Prostate gland (tissue), 2 donors: ENCODE measurements at regions not wholly inside any gene's neighbourhood (a gene's known extent, or its start where the extent isn't known, plus 50 kb on each side); places are given as distances from the start of the nearest gene placed in this dataset.

Source experiments
- DNase-seq: peaks from one replicate; pipeline ENCODE4 v3.0.0-alpha.2; 2019; ENCODE audit warnings: low spot score
- H3K27ac ChIP-seq, 2 donors: fragments of 200-600 bp; sonication (generic); 2 replicates each; pipeline ENCODE4 v1.5.1; 2017 to 2019
- H3K27me3 ChIP-seq: fragments of 200-600 bp; sonication (generic); replicated peaks from 2 replicates; pipeline ENCODE4 v1.5.1; 2019; ENCODE audit not compliant: insufficient read depth
- H3K36me3 ChIP-seq, 2 donors: fragments of 200-600 bp; sonication (generic); 1 replicate in 1 of 2; 2 replicates in 1 of 2; pipeline versions ENCODE4 v1.5.1 to v1.8.1; 2017 to 2019
- H3K4me1 ChIP-seq: fragments of 200-600 bp; sonication (generic); replicated peaks from 2 replicates; pipeline ENCODE4 v1.5.1; 2019
- H3K4me3 ChIP-seq, 2 donors: fragments of 200-600 bp; sonication (generic); 2 replicates each; pipeline ENCODE4 v1.5.1; 2017 to 2019
- H3K9me3 ChIP-seq: fragments of 200-600 bp; sonication (generic); 2 replicates; pipeline ENCODE4 v1.5.1; 2017
- POLR2A ChIP-seq: fragments of 450-650 bp; IDR thresholded peaks from one replicate; pipeline ENCODE4 v1.6.1; 2016; ENCODE audit warnings: antibody characterized with exemption, mild to moderate bottlenecking
- POLR2AphosphoS5 ChIP-seq: sonication (generic); formaldehyde crosslinking; IDR thresholded peaks from one replicate; pipeline ENCODE4 v1.6.1; 2017; ENCODE audit warnings: antibody characterized with exemption
- WGBS: methylation state at CpG from one replicate; pipeline ENCODE4 v1.1.5; 2018; 5-methylcytosine and 5-hydroxymethylcytosine counted together
- intact Hi-C: fragments of 100-400 bp; cut with DNase I; formaldehyde crosslinking; loops from one replicate; pipeline ENCODE4 v1.14.2; 2022
- TF ChIP-seq, protein P1 (sequence below), 4 experiments: fragments of 200-600 bp in 2 of 4; fragments of 450-650 bp in 2 of 4; sonication (generic) in 2 of 4; IDR thresholded peaks; 1 replicate in 3 of 4; 2 replicates in 1 of 4; pipeline ENCODE4 v1.5.1; 2016 to 2019; ENCODE audit warnings: antibody characterized with exemption in 4 of 4, mild to moderate bottlenecking in 2 of 4, moderate library complexity in 2 of 4

DNA sequence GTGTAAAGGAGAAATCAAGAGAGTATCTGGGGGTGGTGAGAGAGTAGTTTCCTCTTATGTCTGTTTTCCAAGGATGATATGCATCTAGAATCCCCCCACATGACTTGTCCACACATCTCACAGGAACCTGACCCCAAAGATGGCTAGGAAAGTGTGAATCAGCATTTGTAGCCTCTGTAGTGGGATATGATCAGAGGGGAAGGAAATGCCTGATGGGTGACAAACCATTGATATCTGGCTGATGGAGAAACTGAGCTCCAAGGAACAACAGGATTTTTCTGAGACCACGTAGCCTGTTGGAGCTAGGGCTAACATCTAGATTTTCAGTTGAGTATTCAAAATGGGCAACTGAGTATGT is 369.4 kb downstream of the DDX10 start:
- Histone ChIP-seq H3K4me3 (no peak overlapping the region), H3K27me3 (no peaks in the 10 kb centered on the region), H3K27ac (no peak overlapping the region), H3K4me1 (no peaks in the 10 kb centered on the region), H3K9me3 (no peaks in the 10 kb centered on the region), H3K36me3 (no peaks in the 10 kb centered on the region)
- no peak for TF ChIP-seq POLR2A
- TF ChIP-seq POLR2AphosphoS5 = no peak
- 96% methylated on average over 1 of the region's 1 CpG for WGBS
- intact Hi-C loops = no loop called here
- no peak for DNase-seq

DNA sequence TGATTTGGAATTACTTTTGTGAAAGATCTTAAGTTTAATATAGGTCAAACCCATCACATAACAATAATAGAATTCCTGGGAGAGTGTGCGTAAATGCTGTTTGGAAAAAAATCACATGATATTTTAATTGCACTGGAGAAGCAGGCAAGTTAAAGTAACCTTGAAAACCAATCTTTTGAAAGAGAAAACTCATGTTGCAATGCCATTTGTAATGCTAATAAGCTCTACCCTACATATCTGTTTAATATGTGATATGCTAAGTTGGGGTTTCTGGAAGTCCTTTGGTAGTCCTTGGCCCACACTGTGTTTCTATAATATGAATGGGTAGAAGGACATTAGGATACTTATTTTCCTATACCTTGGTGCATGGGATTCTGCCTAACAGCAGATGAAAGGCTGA is 370.4 kb downstream of the DDX10 start:
- WGBS = 92% methylated on average over 1 of the region's 1 CpG
- Histone ChIP-seq H3K9me3 (no peaks in the 10 kb centered on the region), H3K4me1 (no peaks in the 10 kb centered on the region), H3K4me3 (no peak overlapping the region), H3K36me3 (no peaks in the 10 kb centered on the region), H3K27ac (no peak overlapping the region), H3K27me3 (no peaks in the 10 kb centered on the region)
- DNase-seq = no peak
- intact Hi-C loops = no loop called here
- TF ChIP-seq, protein P1, sequence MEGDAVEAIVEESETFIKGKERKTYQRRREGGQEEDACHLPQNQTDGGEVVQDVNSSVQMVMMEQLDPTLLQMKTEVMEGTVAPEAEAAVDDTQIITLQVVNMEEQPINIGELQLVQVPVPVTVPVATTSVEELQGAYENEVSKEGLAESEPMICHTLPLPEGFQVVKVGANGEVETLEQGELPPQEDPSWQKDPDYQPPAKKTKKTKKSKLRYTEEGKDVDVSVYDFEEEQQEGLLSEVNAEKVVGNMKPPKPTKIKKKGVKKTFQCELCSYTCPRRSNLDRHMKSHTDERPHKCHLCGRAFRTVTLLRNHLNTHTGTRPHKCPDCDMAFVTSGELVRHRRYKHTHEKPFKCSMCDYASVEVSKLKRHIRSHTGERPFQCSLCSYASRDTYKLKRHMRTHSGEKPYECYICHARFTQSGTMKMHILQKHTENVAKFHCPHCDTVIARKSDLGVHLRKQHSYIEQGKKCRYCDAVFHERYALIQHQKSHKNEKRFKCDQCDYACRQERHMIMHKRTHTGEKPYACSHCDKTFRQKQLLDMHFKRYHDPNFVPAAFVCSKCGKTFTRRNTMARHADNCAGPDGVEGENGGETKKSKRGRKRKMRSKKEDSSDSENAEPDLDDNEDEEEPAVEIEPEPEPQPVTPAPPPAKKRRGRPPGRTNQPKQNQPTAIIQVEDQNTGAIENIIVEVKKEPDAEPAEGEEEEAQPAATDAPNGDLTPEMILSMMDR (IDR thresholded peaks at IDR 0.05) = no peak
- no peak for TF ChIP-seq POLR2AphosphoS5
- no peak for TF ChIP-seq POLR2A

- Histone ChIP-seq H3K27ac (no peak overlapping the region), H3K36me3 (no peaks in the 10 kb centered on the region), H3K27me3 (no peaks in the 10 kb centered on the region), H3K9me3 (no peaks in the 10 kb centered on the region), H3K4me1 (no peaks in the 10 kb centered on the region), H3K4me3 (no peak overlapping the region)
- 71% methylated on average over 2 of the region's 2 CpGs for WGBS
- DNase-seq = no peak
- no peak for TF ChIP-seq POLR2AphosphoS5
- no peak for TF ChIP-seq POLR2A
- TF ChIP-seq, protein P1 (IDR thresholded peaks at IDR 0.05) = no peak
- intact Hi-C loops = no loop called here
These were observed 371.1 kb downstream of the DDX10 start for GRCh38 chr11:109036011-109036410.

- Histone ChIP-seq H3K4me3 (no peak overlapping the region), H3K27ac (no peak overlapping the region), H3K36me3 (no peaks in the 10 kb centered on the region), H3K9me3 (no peaks in the 10 kb centered on the region), H3K27me3 (no peaks in the 10 kb centered on the region), H3K4me1 (no peaks in the 10 kb centered on the region)
- WGBS = 37% methylated on average over 3 of the region's 3 CpGs
- DNase-seq = no peak
- TF ChIP-seq POLR2A (no peak), POLR2AphosphoS5 (no peak)
- TF ChIP-seq, protein P1 (IDR thresholded peaks at IDR 0.05) = no peak
- intact Hi-C loops = no loop called here
These were observed 373.2 kb downstream of the DDX10 start for GRCh38 chr11:109037856-109038780.

DNA sequence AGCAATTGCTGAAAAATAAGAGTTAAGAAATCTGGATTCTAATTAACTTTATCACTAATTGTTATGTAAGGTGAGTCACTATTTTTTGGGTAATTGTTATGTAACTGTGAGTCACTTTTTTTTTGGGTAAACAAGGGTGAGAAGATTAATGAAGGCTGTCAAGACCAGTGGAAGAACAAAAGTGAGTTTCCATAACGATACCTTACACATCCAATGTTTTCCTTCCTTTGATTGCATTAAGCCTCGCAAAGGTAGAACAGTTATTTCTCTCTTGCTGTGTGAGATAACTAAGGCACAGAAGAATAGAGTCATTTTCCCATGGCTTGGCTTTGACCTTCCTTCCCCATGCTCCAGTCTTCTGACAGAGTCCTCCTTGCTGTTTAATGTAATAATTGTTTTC is 374.7 kb downstream of the DDX10 start:
- 58% methylated on average over 2 of the region's 2 CpGs for WGBS
- intact Hi-C loops = no loop called here
- TF ChIP-seq, protein P1 (IDR thresholded peaks at IDR 0.05) = no peak
- no peak for TF ChIP-seq POLR2AphosphoS5
- no peak for TF ChIP-seq POLR2A
- Histone ChIP-seq H3K4me1 (no peaks in the 10 kb centered on the region), H3K27me3 (no peaks in the 10 kb centered on the region), H3K9me3 (no peaks in the 10 kb centered on the region), H3K36me3 (no peaks in the 10 kb centered on the region), H3K27ac (no peak overlapping the region), H3K4me3 (no peak overlapping the region)
- DNase-seq = no peak
